HCT116 (cell line): ENCODE measurements at regions not wholly inside any gene's neighbourhood (a gene's known extent, or its start where the extent isn't known, plus 50 kb on each side); places are given as distances from the start of the nearest gene placed in this dataset.

ENCODE experiments used
- ATAC-seq: fragments of 200-7000 bp; cut with Tn5 transposase; 2 replicates; pipeline ENCODE4 v1.9.1; 2020; ENCODE audit warnings: mild to moderate bottlenecking, moderate library complexity
- BruUV-seq: library from RNA; stranded (reverse); fragments of 400-500 nt; replicated peaks from 2 replicates; lab custom pipeline; 2021; lab: Mats Ljungman, UMichigan
- CTCF ChIA-PET: fragments of 300-600 bp; sonication (Branson Sonifier 250); formaldehyde crosslinking; loops from one replicate; lab custom pipeline; 2021; ENCODE audit warnings: antibody characterized with exemption; lab: Charles Lee
- POLR2A ChIA-PET: fragments of 300-600, 350-600 bp; sonication (Branson Sonifier 250); formaldehyde crosslinking; loops from one replicate; lab custom pipeline; 2021; ENCODE audit warnings: antibody characterized with exemption; lab: Charles Lee
- RAD21 ChIA-PET, 2 experiments: fragments of 300-600 bp; sonication (Branson Sonifier 250); formaldehyde crosslinking; loops; one replicate each; lab custom pipeline; 2023; ENCODE audit warnings: low total read pairs in 2 of 2; ENCODE audit not compliant: uncharacterized antibody in 2 of 2, unreplicated experiment in 2 of 2, low non-redundant PET in 1 of 2; lab: Charles Lee
- DNase-seq: peaks from one replicate; pipeline ENCODE4 v3.0.0-alpha.2; 2010; ENCODE audit warnings: low read depth, low spot score
- H2AFZ ChIP-seq: fragments of 200-600 bp; shearing (Covaris generic), sonication (generic); 2 replicates; pipeline ENCODE4 v1.6.1; 2017; ENCODE audit warnings: low read depth, mixed run types, mixed read lengths, antibody characterized with exemption, low read length; ENCODE audit not compliant: poor library complexity, severe bottlenecking
- H3K27ac ChIP-seq: 2 replicates; pipeline ENCODE4 v1.5.1; 2012; ENCODE audit warnings: low read depth, low read length
- H3K27me3 ChIP-seq: fragments of 200-600 bp; sonication (generic); 2 replicates; pipeline ENCODE4 v1.6.1; 2016; ENCODE audit warnings: mixed run types, low read length, mixed read lengths; ENCODE audit not compliant: insufficient read depth
- H3K36me3 ChIP-seq, 2 experiments: fragments of 200-500 bp in 1 of 2; fragments of 200-600 bp in 1 of 2; sonication (Bioruptor generic) in 1 of 2; sonication (generic) in 1 of 2; 2 replicates each; pipeline versions ENCODE4 v1.5.1 to v1.6.1; 2014 to 2016; ENCODE audit warnings: low read length in 2 of 2, inconsistent platforms in 1 of 2, mixed read lengths in 1 of 2, mixed run types in 1 of 2; ENCODE audit not compliant: insufficient read depth in 2 of 2, control insufficient read depth in 1 of 2
- H3K4me1 ChIP-seq, 2 experiments: fragments of 200-600 bp in 1 of 2; sonication (generic) in 1 of 2; 2 replicates each; pipeline versions ENCODE4 v1.5.1 to v1.6.1; 2012 to 2017; ENCODE audit warnings: low read length in 2 of 2, inconsistent platforms in 1 of 2, mild to moderate bottlenecking in 1 of 2, mixed read lengths in 1 of 2, mixed run types in 1 of 2, moderate library complexity in 1 of 2; ENCODE audit not compliant: insufficient read depth in 2 of 2, control insufficient read depth in 1 of 2
- H3K4me2 ChIP-seq: fragments of 200-600 bp; sonication (generic); 2 replicates; pipeline ENCODE4 v1.6.1; 2017; ENCODE audit warnings: mixed run types, low read length, mixed read lengths
- H3K4me3 ChIP-seq, 2 experiments: fragments of 200-600 bp in 1 of 2; sonication (generic) in 1 of 2; replicated peaks in 1 of 2; 2 replicates each; pipeline ENCODE4 v1.5.1; 2011 to 2016; ENCODE audit warnings: low read length in 2 of 2, control low read depth in 1 of 2, low read depth in 1 of 2, mild to moderate bottlenecking in 1 of 2, mixed read lengths in 1 of 2, mixed run types in 1 of 2
- H3K79me2 ChIP-seq: fragments of 200-600 bp; sonication (generic); 2 replicates; pipeline ENCODE4 v1.6.1; 2017; ENCODE audit warnings: mild to moderate bottlenecking, mixed run types, low read length, moderate library complexity, mixed read lengths; ENCODE audit not compliant: insufficient read depth
- H3K9ac ChIP-seq: fragments of 200-600 bp; sonication (generic); 2 replicates; pipeline ENCODE4 v1.6.1; 2016; ENCODE audit warnings: low read length, mixed read lengths
- H3K9me2 ChIP-seq: fragments of 200-600 bp; sonication (generic), shearing (Covaris generic); 2 replicates; pipeline ENCODE4 v1.6.1; 2017; ENCODE audit warnings: mixed run types, mild to moderate bottlenecking, moderate library complexity; ENCODE audit not compliant: insufficient read depth
- H3K9me3 ChIP-seq, 2 experiments: fragments of 200-500 bp in 1 of 2; fragments of 200-600 bp in 1 of 2; sonication (Bioruptor generic) in 1 of 2; sonication (generic) in 1 of 2; 2 replicates each; pipeline ENCODE4 v1.6.1; 2014 to 2017; ENCODE audit warnings: low read length in 2 of 2, mixed read lengths in 2 of 2, inconsistent platforms in 1 of 2, low read depth in 1 of 2, mild to moderate bottlenecking in 1 of 2, mixed run types in 1 of 2, moderate library complexity in 1 of 2; ENCODE audit not compliant: control insufficient read depth in 1 of 2, insufficient read depth in 1 of 2
- H4K20me1 ChIP-seq: fragments of 200-600 bp; sonication (generic), shearing (Covaris generic); 2 replicates; pipeline ENCODE4 v1.6.1; 2017; ENCODE audit warnings: mixed run types, mild to moderate bottlenecking, moderate library complexity; ENCODE audit not compliant: insufficient read depth
- JUND ChIP-seq: IDR thresholded peaks from 2 replicates; pipeline ENCODE4 v1.6.1; 2012
- SIN3A ChIP-seq: IDR thresholded peaks from 2 replicates; pipeline ENCODE4 v1.6.1; 2012; ENCODE audit warnings: low read depth
- SRF ChIP-seq: IDR thresholded peaks from 2 replicates; pipeline ENCODE4 v1.6.1; 2012; ENCODE audit warnings: low read depth
- intact Hi-C: fragments of 100-400 bp; cut with micrococcal nuclease; formaldehyde crosslinking; loops from 2 replicates; pipeline ENCODE4 v1.10.0; 2022
- TF ChIP-seq, protein P1 (sequence below): IDR thresholded peaks from 2 replicates; pipeline ENCODE4 v1.6.1; 2011; ENCODE audit warnings: mild to moderate bottlenecking, low read length, moderate library complexity; ENCODE audit not compliant: insufficient replicate concordance; ENCODE audit errors: extremely low read depth
- TF ChIP-seq, protein P2 (sequence below), 3 experiments: fragments of 200-600 bp in 1 of 3; sonication (generic) in 1 of 3; IDR thresholded peaks in 2 of 3; conservative IDR thresholded peaks in 1 of 3; 2 replicates each; pipeline ENCODE4 v1.5.1; 2012 to 2017; ENCODE audit warnings: low read depth in 2 of 3, low read length in 2 of 3, antibody characterized with exemption in 1 of 3, borderline replicate concordance in 1 of 3, control low read depth in 1 of 3, mild to moderate bottlenecking in 1 of 3, mixed read lengths in 1 of 3, mixed run types in 1 of 3, moderate library complexity in 1 of 3; ENCODE audit not compliant: insufficient read depth in 1 of 3

DNA sequence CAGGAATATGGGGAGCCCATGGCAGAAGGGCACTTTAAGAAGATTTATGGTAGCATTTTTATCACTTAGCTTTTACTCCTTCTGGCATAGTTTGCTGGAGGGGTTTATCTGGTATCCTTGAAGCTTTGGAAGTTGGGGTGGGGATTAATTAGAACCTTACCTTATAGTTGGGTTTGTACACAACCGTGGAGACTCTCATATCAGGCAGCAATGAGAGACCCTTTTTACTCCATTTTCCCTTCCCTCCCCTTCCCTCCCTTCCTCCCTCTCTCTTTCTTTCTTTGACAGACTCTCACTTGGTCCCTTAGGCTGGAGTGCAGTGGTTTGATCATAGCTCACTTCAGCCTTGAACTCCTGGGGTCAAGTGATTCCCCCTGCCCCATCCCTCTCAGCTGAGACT lies 465.8 kb upstream of the PODXL start:
- Histone ChIP-seq H3K4me3 (no peak overlapping the region), H4K20me1 (no peaks in the 10 kb centered on the region), H3K4me2 (no peak overlapping the region), H3K27ac (no peak overlapping the region), H3K9me3 (no peaks in the 10 kb centered on the region), H3K27me3 (peaks cover 27% of the 10 kb centered on the region; the same call in 1 of the 2 replicates), H2AFZ (no peak overlapping the region), H3K9me2 (no peaks in the 10 kb centered on the region), H3K9ac (no peak overlapping the region), H3K36me3 (no peaks in the 10 kb centered on the region), H3K4me1 (no peaks in the 10 kb centered on the region), H3K79me2 (no peaks in the 10 kb centered on the region)
- DNase-seq (no peak), ATAC-seq (no peak)
- POLR2A ChIA-PET: no interaction called here
- RAD21 ChIA-PET: no interaction called here
- intact Hi-C loops: no loop called here
- TF ChIP-seq JUND (no peak), SRF (no peak)
- TF ChIP-seq, protein P1, sequence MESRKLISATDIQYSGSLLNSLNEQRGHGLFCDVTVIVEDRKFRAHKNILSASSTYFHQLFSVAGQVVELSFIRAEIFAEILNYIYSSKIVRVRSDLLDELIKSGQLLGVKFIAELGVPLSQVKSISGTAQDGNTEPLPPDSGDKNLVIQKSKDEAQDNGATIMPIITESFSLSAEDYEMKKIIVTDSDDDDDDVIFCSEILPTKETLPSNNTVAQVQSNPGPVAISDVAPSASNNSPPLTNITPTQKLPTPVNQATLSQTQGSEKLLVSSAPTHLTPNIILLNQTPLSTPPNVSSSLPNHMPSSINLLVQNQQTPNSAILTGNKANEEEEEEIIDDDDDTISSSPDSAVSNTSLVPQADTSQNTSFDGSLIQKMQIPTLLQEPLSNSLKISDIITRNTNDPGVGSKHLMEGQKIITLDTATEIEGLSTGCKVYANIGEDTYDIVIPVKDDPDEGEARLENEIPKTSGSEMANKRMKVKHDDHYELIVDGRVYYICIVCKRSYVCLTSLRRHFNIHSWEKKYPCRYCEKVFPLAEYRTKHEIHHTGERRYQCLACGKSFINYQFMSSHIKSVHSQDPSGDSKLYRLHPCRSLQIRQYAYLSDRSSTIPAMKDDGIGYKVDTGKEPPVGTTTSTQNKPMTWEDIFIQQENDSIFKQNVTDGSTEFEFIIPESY: no peak
- TF ChIP-seq, protein P2, sequence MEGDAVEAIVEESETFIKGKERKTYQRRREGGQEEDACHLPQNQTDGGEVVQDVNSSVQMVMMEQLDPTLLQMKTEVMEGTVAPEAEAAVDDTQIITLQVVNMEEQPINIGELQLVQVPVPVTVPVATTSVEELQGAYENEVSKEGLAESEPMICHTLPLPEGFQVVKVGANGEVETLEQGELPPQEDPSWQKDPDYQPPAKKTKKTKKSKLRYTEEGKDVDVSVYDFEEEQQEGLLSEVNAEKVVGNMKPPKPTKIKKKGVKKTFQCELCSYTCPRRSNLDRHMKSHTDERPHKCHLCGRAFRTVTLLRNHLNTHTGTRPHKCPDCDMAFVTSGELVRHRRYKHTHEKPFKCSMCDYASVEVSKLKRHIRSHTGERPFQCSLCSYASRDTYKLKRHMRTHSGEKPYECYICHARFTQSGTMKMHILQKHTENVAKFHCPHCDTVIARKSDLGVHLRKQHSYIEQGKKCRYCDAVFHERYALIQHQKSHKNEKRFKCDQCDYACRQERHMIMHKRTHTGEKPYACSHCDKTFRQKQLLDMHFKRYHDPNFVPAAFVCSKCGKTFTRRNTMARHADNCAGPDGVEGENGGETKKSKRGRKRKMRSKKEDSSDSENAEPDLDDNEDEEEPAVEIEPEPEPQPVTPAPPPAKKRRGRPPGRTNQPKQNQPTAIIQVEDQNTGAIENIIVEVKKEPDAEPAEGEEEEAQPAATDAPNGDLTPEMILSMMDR (IDR thresholded peaks at IDR 0.05 in 2 of 3, conservative IDR thresholded peaks at IDR 0.05 in 1 of 3; ENCODE audit: borderline replicate concordance in 1 of 3, insufficient read depth in 1 of 3, low read depth in 2 of 3, low read length in 2 of 3): no peak
- CTCF ChIA-PET: no interaction called here
- no TSS peak for BruUV-seq

DNA sequence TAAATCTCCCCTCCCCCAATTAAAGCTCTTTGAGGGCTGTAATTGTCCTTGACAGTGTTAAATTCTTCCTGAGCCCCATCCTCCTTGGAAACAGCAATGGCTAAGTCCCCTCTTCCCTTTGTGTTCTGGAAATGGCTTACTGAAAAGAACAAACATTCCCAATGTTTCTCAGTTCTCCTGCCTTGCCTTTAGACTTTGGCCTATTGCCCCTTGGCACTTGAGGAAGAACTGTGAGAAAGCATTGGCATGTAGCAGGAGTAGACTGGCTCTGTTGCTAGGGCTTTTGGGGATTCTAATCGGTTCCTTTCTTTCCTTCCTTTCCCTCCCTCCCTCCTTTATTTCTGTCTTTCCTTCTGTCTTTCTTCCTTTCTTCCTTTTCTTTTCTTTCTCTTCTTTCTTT lies 463.3 kb upstream of the PODXL start:
- CTCF ChIA-PET: no interaction called here
- RAD21 ChIA-PET: no interaction called here
- DNase-seq: no peak
- H2AFZ ChIP-seq: no peak overlapping the region
- no peaks in the 10 kb centered on the region for H3K36me3 ChIP-seq
- no peaks in the 10 kb centered on the region for H3K4me1 ChIP-seq
- no peaks in the 10 kb centered on the region for H3K9me3 ChIP-seq
- H4K20me1 ChIP-seq: no peaks in the 10 kb centered on the region
- H3K79me2 ChIP-seq: no peaks in the 10 kb centered on the region
- no peak for ATAC-seq
- H3K9ac ChIP-seq: no peak overlapping the region
- no peaks in the 10 kb centered on the region for H3K9me2 ChIP-seq
- no TSS peak for BruUV-seq
- POLR2A ChIA-PET: no interaction called here
- no peak overlapping the region for H3K27ac ChIP-seq
- H3K4me2 ChIP-seq: no peak overlapping the region
- TF ChIP-seq SIN3A: no peak
- no peak overlapping the region for H3K4me3 ChIP-seq
- intact Hi-C loops: no loop called here
- H3K27me3 ChIP-seq: peaks cover 15% of the 10 kb centered on the region; the same call in 1 of the 2 replicates
